HUES6 (cell line): ENCODE measurements at regions not wholly inside any gene's neighbourhood (a gene's known extent, or its start where the extent isn't known, plus 50 kb on each side); places are given as distances from the start of the nearest gene placed in this dataset.
"Not testable (repeated sequence)": the region's sequence is repeated elsewhere in the genome, so short reads cannot be mapped to it uniquely, and the experiment has no call there.

ENCODE experiments used
- H3K27ac ChIP-seq: 2 replicates; pipeline ENCODE4 v1.7.0; 2013; ENCODE audit warnings: low read depth, mild to moderate bottlenecking, low read length, inconsistent platforms
- H3K27me3 ChIP-seq: 2 replicates; pipeline ENCODE4 v1.6.1; 2013; ENCODE audit warnings: low read length; ENCODE audit not compliant: control insufficient read depth, insufficient read depth
- H3K36me3 ChIP-seq: 2 replicates; pipeline ENCODE4 v1.6.1; 2013; ENCODE audit warnings: low read length; ENCODE audit not compliant: control insufficient read depth, insufficient read depth
- H3K4me1 ChIP-seq: 2 replicates; pipeline ENCODE4 v1.6.1; 2013; ENCODE audit warnings: low read length; ENCODE audit not compliant: control insufficient read depth, insufficient read depth
- H3K4me3 ChIP-seq: 2 replicates; pipeline ENCODE4 v1.5.1; 2013; ENCODE audit warnings: low read depth, low read length
- H3K9ac ChIP-seq: one replicate; pipeline ENCODE4 v1.6.1; 2013; ENCODE audit warnings: mild to moderate bottlenecking, low read length
- H3K9me3 ChIP-seq: 2 replicates; pipeline ENCODE4 v1.6.1; 2013; ENCODE audit warnings: low read depth, low read length; ENCODE audit not compliant: control insufficient read depth, insufficient read depth

- H3K27ac ChIP-seq, H3K4me1 ChIP-seq, H3K36me3 ChIP-seq, H3K4me3 ChIP-seq, H3K27me3 ChIP-seq, H3K9ac ChIP-seq, H3K9me3 ChIP-seq: not testable (repeated sequence)
Observed at GRCh38 chrX:7988013-7988759, 61.0 kb upstream of the PNPLA4 start.

GRCh38 chrX:7987160-7988012, 60.2 kb upstream of the PNPLA4 start:
- Histone ChIP-seq H3K4me3 (no peak overlapping the region), H3K9me3 (no peaks in the 10 kb centered on the region)

GRCh38 chrX:7986738-7987137, 59.5 kb upstream of the PNPLA4 start:
- not testable (repeated sequence) for H3K27ac ChIP-seq

More at GRCh38 chrX:7987160-7988012, 60.2 kb upstream of the PNPLA4 start:
- Histone ChIP-seq H3K36me3 (no peaks in the 10 kb centered on the region), H3K4me1 (no peaks in the 10 kb centered on the region), H3K9ac (no peak overlapping the region), H3K27me3 (no peaks in the 10 kb centered on the region; the same call in 1 of the 2 replicates), H3K27ac (no peak overlapping the region)

GRCh38 chrX:7985568-7985967, 58.4 kb upstream of the PNPLA4 start:
- no peaks in the 10 kb centered on the region; the same call in 1 of the 2 replicates for H3K27me3 ChIP-seq
- no peak overlapping the region for H3K4me3 ChIP-seq
- no peaks in the 10 kb centered on the region for H3K4me1 ChIP-seq
- no peak overlapping the region for H3K9ac ChIP-seq
- H3K9me3 ChIP-seq = no peaks in the 10 kb centered on the region
- no peaks in the 10 kb centered on the region for H3K36me3 ChIP-seq
- no peak overlapping the region for H3K27ac ChIP-seq

More at GRCh38 chrX:7986738-7987137, 59.5 kb upstream of the PNPLA4 start:
- H3K27me3 ChIP-seq, H3K9me3 ChIP-seq, H3K9ac ChIP-seq, H3K4me1 ChIP-seq, H3K36me3 ChIP-seq, H3K4me3 ChIP-seq: not testable (repeated sequence)

GRCh38 chrX:7983581-7983980, 56.4 kb upstream of the PNPLA4 start:
- no peak overlapping the region for H3K4me3 ChIP-seq
- H3K27me3 ChIP-seq = no peaks in the 10 kb centered on the region; the same call in 1 of the 2 replicates
- H3K36me3 ChIP-seq = no peaks in the 10 kb centered on the region
- H3K4me1 ChIP-seq = no peaks in the 10 kb centered on the region
- H3K9me3 ChIP-seq = no peaks in the 10 kb centered on the region
- H3K9ac ChIP-seq = no peak overlapping the region
- no peak overlapping the region for H3K27ac ChIP-seq
